Activated T-helper 1 cell treated with anti-CD3 and anti-CD28 coated beads, Interleukin-12 subunit alpha, Interleukin-12 subunit beta, Interleukin-2, Interleukin-4 antibody, amounts not matched to agents 30 ng/mL and 10 ng/mL and 1 ng/mL, durations not matched to agents 14 hours and 24 hours and 36 hours (primary cell): ENCODE measurements at regions not wholly inside any gene's neighbourhood (a gene's known extent, or its start where the extent isn't known, plus 50 kb on each side); places are given as distances from the start of the nearest gene placed in this dataset.

Experiments
- DNase-seq: peaks from one replicate; pipeline ENCODE4 v3.0.0; 2021; ENCODE audit warnings: low spot score
- H3K27ac Mint-ChIP-seq: one replicate; pipeline ENCODE4 v1.8.0; 2021; ENCODE audit warnings: mild to moderate bottlenecking, mixed read lengths
- H3K27me3 Mint-ChIP-seq: one replicate; pipeline ENCODE4 v1.8.0; 2022; ENCODE audit warnings: mild to moderate bottlenecking, moderate library complexity, mixed read lengths; ENCODE audit not compliant: insufficient read depth
- H3K36me3 Mint-ChIP-seq: one replicate; pipeline ENCODE4 v1.8.0; 2021; ENCODE audit warnings: low read depth, mixed read lengths
- H3K4me1 Mint-ChIP-seq: one replicate; pipeline ENCODE4 v1.8.0; 2021; ENCODE audit warnings: low read depth, mixed read lengths
- H3K4me3 Mint-ChIP-seq: one replicate; pipeline ENCODE4 v1.8.0; 2021; ENCODE audit warnings: mild to moderate bottlenecking, moderate library complexity, mixed read lengths
- H3K9me3 Mint-ChIP-seq: one replicate; pipeline ENCODE4 v1.8.0; 2021; ENCODE audit warnings: mixed read lengths
- intact Hi-C: fragments of 100-400 bp; cut with micrococcal nuclease; formaldehyde crosslinking; loops from one replicate; pipeline ENCODE4 v1.15.1; 2024

- intact Hi-C loops, result no loop called here
- no peaks in the 10 kb centered on the region for H3K9me3 Mint-ChIP-seq
- no peak overlapping the region for H3K27ac Mint-ChIP-seq
- H3K27me3 Mint-ChIP-seq, result no peaks in the 10 kb centered on the region
- H3K4me1 Mint-ChIP-seq, result peaks cover 12% of the 10 kb centered on the region
- no peaks in the 10 kb centered on the region for H3K36me3 Mint-ChIP-seq
- H3K4me3 Mint-ChIP-seq, result no peak overlapping the region
- DNase-seq, result no peak
Measured at GRCh38 chr6:104638841-104639290, 220.9 kb downstream of the HACE1 start.

- DNase-seq, result no peak
- H3K9me3 Mint-ChIP-seq, result no peaks in the 10 kb centered on the region
- H3K4me1 Mint-ChIP-seq, result no peaks in the 10 kb centered on the region
- peaks cover 11% of the 10 kb centered on the region for H3K27me3 Mint-ChIP-seq
- no peaks in the 10 kb centered on the region for H3K36me3 Mint-ChIP-seq
- intact Hi-C loops, result no loop called here
- H3K4me3 Mint-ChIP-seq, result no peak overlapping the region
- H3K27ac Mint-ChIP-seq, result no peak overlapping the region
Measured at GRCh38 chr6:104633125-104633524, 226.6 kb downstream of the HACE1 start.

GRCh38 chr6:104632588-104632987 is 227.1 kb downstream of the HACE1 start:
- intact Hi-C loops, result no loop called here
- Mint-ChIP-seq H3K9me3 (no peaks in the 10 kb centered on the region), H3K36me3 (no peaks in the 10 kb centered on the region), H3K27ac (no peak overlapping the region), H3K27me3 (peaks cover 11% of the 10 kb centered on the region), H3K4me1 (no peaks in the 10 kb centered on the region), H3K4me3 (no peak overlapping the region)
- no peak for DNase-seq

- H3K27me3 Mint-ChIP-seq, result peaks cover 11% of the 10 kb centered on the region
- no peaks in the 10 kb centered on the region for H3K36me3 Mint-ChIP-seq
- no peak overlapping the region for H3K4me3 Mint-ChIP-seq
- intact Hi-C loops, result no loop called here
- H3K9me3 Mint-ChIP-seq, result no peaks in the 10 kb centered on the region
- no peak for DNase-seq
- no peaks in the 10 kb centered on the region for H3K4me1 Mint-ChIP-seq
- H3K27ac Mint-ChIP-seq, result no peak overlapping the region
Measured at GRCh38 chr6:104630955-104631354, 228.8 kb downstream of the HACE1 start.

- Mint-ChIP-seq H3K4me3 (no peak overlapping the region), H3K27me3 (peaks cover 11% of the 10 kb centered on the region), H3K36me3 (no peaks in the 10 kb centered on the region), H3K27ac (no peak overlapping the region), H3K9me3 (no peaks in the 10 kb centered on the region), H3K4me1 (no peaks in the 10 kb centered on the region)
- no peak for DNase-seq
- intact Hi-C loops, result no loop called here
Measured at GRCh38 chr6:104630522-104630921, 229.2 kb downstream of the HACE1 start.

- H3K9me3 Mint-ChIP-seq, result no peaks in the 10 kb centered on the region
- peaks cover 11% of the 10 kb centered on the region for H3K27me3 Mint-ChIP-seq
- intact Hi-C loops, result no loop called here
- H3K4me3 Mint-ChIP-seq, result no peak overlapping the region
- DNase-seq, result no peak
- H3K27ac Mint-ChIP-seq, result no peak overlapping the region
- H3K36me3 Mint-ChIP-seq, result no peaks in the 10 kb centered on the region
- no peaks in the 10 kb centered on the region for H3K4me1 Mint-ChIP-seq
Measured at GRCh38 chr6:104629826-104630225, 229.9 kb downstream of the HACE1 start.

- intact Hi-C loops, result no loop called here
- Mint-ChIP-seq H3K27ac (no peak overlapping the region), H3K4me1 (no peaks in the 10 kb centered on the region), H3K36me3 (no peaks in the 10 kb centered on the region), H3K9me3 (no peaks in the 10 kb centered on the region), H3K4me3 (no peak overlapping the region), H3K27me3 (peaks cover 4% of the 10 kb centered on the region)
- no peak for DNase-seq
Measured at GRCh38 chr6:104625536-104625935, 234.2 kb downstream of the HACE1 start.

GRCh38 chr6:104623052-104623690 is 236.5 kb downstream of the HACE1 start:
- Mint-ChIP-seq H3K4me3 (no peak overlapping the region), H3K27me3 (peaks cover 5% of the 10 kb centered on the region), H3K9me3 (no peaks in the 10 kb centered on the region), H3K27ac (no peak overlapping the region), H3K4me1 (no peaks in the 10 kb centered on the region), H3K36me3 (no peaks in the 10 kb centered on the region)
- no peak for DNase-seq
- intact Hi-C loops, result no loop called here

GRCh38 chr6:104621396-104621795 is 238.3 kb downstream of the HACE1 start:
- intact Hi-C loops, result no loop called here
- H3K27me3 Mint-ChIP-seq, result peaks cover 5% of the 10 kb centered on the region
- no peak overlapping the region for H3K27ac Mint-ChIP-seq

GRCh38 chr6:104617591-104617990 is 242.1 kb downstream of the HACE1 start:
- Mint-ChIP-seq H3K27ac (no peak overlapping the region), H3K27me3 (peaks cover 5% of the 10 kb centered on the region), H3K36me3 (no peaks in the 10 kb centered on the region), H3K4me1 (no peaks in the 10 kb centered on the region), H3K4me3 (no peak overlapping the region), H3K9me3 (no peaks in the 10 kb centered on the region)
- intact Hi-C loops, result no loop called here
- DNase-seq, result no peak

More at GRCh38 chr6:104621396-104621795, 238.3 kb downstream of the HACE1 start:
- DNase-seq, result no peak
- Mint-ChIP-seq H3K4me3 (no peak overlapping the region), H3K36me3 (no peaks in the 10 kb centered on the region), H3K9me3 (no peaks in the 10 kb centered on the region), H3K4me1 (no peaks in the 10 kb centered on the region)

GRCh38 chr6:104614394-104614793 is 245.3 kb downstream of the HACE1 start:
- no peak overlapping the region for H3K27ac Mint-ChIP-seq
- H3K27me3 Mint-ChIP-seq, result no peaks in the 10 kb centered on the region
- DNase-seq, result no peak
- no peaks in the 10 kb centered on the region for H3K9me3 Mint-ChIP-seq
- no peaks in the 10 kb centered on the region for H3K4me1 Mint-ChIP-seq
- H3K4me3 Mint-ChIP-seq, result no peak overlapping the region
- intact Hi-C loops, result no loop called here
- H3K36me3 Mint-ChIP-seq, result no peaks in the 10 kb centered on the region

- Mint-ChIP-seq H3K4me3 (no peak overlapping the region), H3K27me3 (no peaks in the 10 kb centered on the region), H3K4me1 (no peaks in the 10 kb centered on the region), H3K27ac (no peak overlapping the region), H3K9me3 (no peaks in the 10 kb centered on the region), H3K36me3 (no peaks in the 10 kb centered on the region)
- no peak for DNase-seq
- intact Hi-C loops, result no loop called here
Measured at GRCh38 chr6:104613416-104614001, 246.2 kb downstream of the HACE1 start.

GRCh38 chr6:104612541-104612940 is 247.2 kb downstream of the HACE1 start:
- H3K36me3 Mint-ChIP-seq, result no peaks in the 10 kb centered on the region
- H3K27ac Mint-ChIP-seq, result no peak overlapping the region
- no peaks in the 10 kb centered on the region for H3K9me3 Mint-ChIP-seq
- no peak for DNase-seq
- intact Hi-C loops, result no loop called here
- H3K4me3 Mint-ChIP-seq, result no peak overlapping the region
- H3K4me1 Mint-ChIP-seq, result peaks cover 2% of the 10 kb centered on the region
- H3K27me3 Mint-ChIP-seq, result no peaks in the 10 kb centered on the region
